ENCODE measurements at regions not wholly inside any gene's neighbourhood (a gene's known extent, or its start where the extent isn't known, plus 50 kb on each side); places are given as distances from the start of the nearest gene placed in this dataset.

- no peak overlapping the region for H3K27ac ChIP-seq
- TF ChIP-seq CTCF (conservative IDR thresholded peaks at IDR 0.05) (no peak), ZFX (IDR thresholded peaks at IDR 0.05) (no peak)
These were observed 96.6 kb upstream of the VANGL1 start for GRCh38 chr1:115545096-115545720.

DNA sequence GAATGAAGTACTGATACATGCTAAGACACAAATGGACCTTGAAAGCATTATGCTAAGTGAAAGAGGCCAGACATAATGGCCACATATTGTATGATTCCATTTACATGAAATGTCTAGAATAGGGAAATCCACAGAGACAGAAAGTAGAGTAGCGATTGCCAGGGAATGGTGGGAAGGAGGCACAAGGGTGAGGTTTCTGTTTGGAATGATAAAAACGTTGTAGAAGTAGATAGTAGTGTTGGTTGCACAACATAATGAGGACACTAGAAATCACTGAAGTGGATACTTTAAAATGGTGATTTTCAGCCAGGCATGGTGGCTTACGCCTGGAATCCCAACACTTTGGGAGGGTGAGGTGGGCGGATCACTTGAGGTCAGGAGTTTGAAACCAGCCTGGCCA lies 97.6 kb upstream of the VANGL1 start:
- no peak for TF ChIP-seq ZFX (IDR thresholded peaks at IDR 0.05)
- TF ChIP-seq CTCF (conservative IDR thresholded peaks at IDR 0.05), result no peak
- no peak overlapping the region for H3K27ac ChIP-seq

DNA sequence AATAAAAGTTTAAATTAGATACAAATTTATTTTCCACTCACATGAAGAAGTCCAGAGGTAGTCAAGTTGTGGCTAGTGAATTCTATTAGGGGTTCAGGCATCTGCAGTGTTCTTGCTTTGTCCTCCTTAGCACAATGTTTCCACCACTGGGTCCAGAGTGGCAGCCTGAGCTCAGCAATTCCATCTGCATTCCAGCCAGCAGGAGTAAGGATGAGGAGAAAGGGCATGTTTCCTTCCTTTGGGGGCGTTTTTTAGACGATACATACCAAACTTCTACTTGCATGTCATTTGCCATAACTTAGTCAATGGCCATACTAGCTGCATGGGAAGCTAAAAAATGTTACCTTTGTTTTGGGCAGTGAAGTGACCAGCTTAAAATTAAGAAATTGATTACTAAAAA lies 98.5 kb upstream of the VANGL1 start:
- TF ChIP-seq CTCF (conservative IDR thresholded peaks at IDR 0.05) (no peak), ZFX (IDR thresholded peaks at IDR 0.05) (no peak)
- H3K27ac ChIP-seq, result no peak overlapping the region

DNA sequence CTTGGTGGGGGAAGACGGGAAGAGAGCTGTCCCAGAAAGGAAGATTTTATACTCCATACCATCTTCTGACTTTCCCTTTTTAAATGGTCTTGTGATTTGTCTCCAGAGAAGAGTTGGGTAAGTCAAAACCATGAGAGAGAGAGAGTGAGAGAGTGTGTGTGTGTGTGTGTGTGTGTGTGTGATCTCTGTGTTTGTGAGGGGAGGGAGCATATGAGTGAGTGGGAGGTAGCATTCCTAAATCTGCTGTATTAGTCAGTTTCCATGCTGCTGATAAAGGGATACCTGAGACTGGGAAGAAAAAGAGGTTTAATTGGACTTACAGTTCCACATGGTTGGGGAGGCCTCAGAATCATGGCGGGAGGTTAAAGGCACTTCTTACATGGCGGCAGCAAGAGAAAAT lies 102.0 kb upstream of the VANGL1 start:
- no peak for TF ChIP-seq CTCF (conservative IDR thresholded peaks at IDR 0.05)
- no peak for TF ChIP-seq ZFX (IDR thresholded peaks at IDR 0.05)
- no peak overlapping the region for H3K27ac ChIP-seq

DNA sequence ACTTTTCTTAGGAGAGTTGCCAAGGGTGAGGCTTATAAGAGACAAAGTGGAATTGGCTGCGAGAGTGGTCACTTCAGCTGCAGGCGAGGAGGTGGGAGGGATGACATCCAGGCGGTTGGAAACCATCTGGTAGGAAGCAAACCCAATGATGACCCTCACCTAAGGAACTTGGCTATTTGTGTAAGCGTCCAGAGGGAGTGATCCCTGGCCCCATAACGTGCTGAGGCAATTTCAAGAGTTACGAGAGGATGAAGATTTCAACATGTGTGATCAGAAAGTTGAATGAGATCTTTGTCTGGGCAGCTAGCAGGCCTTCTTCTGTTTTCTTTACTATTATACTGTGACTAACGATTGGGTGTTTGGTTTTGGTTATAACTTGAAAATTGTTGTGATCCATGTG lies 102.7 kb upstream of the VANGL1 start:
- H3K27ac ChIP-seq, result no peak overlapping the region
- TF ChIP-seq CTCF (conservative IDR thresholded peaks at IDR 0.05), result no peak
- no peak for TF ChIP-seq ZFX (IDR thresholded peaks at IDR 0.05)

DNA sequence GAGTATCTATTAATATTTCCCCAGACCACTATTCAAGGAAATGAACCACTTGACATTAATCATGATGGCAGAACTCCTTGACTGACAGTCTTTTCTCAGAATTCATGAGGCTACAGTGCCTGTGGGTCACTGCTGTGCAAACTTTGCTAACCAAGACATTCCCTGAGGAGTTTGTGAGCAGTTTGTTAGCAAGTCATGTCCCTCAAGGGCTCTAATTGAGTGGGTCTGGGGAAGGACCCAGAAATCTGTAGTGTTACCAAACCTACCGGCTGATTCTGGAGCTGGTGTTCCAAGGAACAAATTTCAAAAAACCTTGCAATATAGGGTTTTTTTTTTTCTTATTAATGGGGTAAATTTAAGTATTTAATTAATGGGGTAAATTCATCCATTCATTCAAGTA lies 103.2 kb upstream of the VANGL1 start:
- no peak overlapping the region for H3K27ac ChIP-seq
- TF ChIP-seq ZFX (IDR thresholded peaks at IDR 0.05) (no peak), CTCF (conservative IDR thresholded peaks at IDR 0.05) (no peak)

DNA sequence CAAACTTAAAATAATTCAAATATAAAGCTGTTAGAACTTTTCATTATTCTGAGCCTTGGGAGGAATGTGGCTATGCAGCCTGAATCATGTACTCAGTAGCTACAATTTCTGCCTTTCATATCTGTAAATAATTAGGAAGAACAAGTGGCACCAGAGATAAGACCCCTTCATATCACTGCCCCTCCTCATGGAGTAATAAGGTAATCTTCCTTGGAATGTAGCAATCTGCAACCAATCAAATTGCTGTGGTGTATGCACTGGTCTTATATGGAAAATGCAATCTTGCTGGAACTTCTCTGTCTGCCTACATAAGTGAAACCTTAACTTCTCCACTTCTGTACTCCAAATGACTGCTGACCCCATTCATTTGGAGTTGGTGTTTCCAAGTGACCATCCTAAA lies 104.4 kb upstream of the VANGL1 start:
- TF ChIP-seq CTCF (conservative IDR thresholded peaks at IDR 0.05) (no peak), ZFX (IDR thresholded peaks at IDR 0.05) (no peak)
- no peak overlapping the region for H3K27ac ChIP-seq

Measured in C4-2B (cell line).